ENCODE measurements at regions not wholly inside any gene's neighbourhood (a gene's known extent, or its start where the extent isn't known, plus 50 kb on each side); places are given as distances from the start of the nearest gene placed in this dataset.

DNA sequence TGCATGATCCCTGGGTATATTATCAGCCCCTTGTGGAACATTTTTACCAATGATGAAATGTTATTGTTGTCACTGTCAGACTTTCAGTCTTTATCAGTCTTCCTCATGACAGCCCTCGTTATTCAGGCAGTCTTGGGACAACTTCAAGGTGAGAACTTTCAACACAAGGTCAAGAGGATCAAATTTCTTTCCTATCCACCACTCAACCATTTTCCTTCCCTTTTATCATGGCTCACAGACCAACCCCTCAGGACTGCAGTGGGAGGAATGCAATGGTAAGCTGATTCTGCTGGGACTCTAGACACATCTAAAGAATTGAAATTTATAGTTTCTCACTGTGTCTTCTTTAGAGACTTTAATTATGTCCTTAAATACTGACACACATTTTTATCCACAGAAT is 107.0 kb upstream of the LSAMP start:
- POLR2A ChIA-PET = no interaction called here
- Histone ChIP-seq H4K20me1 (ENCODE audit: insufficient read depth, low read length) (no peaks in the 10 kb centered on the region), H3K27me3 (ENCODE audit: control insufficient read depth in 1 of 2, insufficient read depth in 2 of 2, low read length in 2 of 2) (no peaks in the 10 kb centered on the region), H3K9me3 (ENCODE audit: low read length) (no peaks in the 10 kb centered on the region), H3K4me2 (ENCODE audit: low read depth, low read length) (no peak overlapping the region), H3K4me1 (ENCODE audit: insufficient read depth, low read length) (no peaks in the 10 kb centered on the region), H3K27ac (ENCODE audit: extremely low read length, insufficient read depth, low read length) (no peak overlapping the region), H3K4me3 (replicated peaks in 1 of 3; ENCODE audit: insufficient read depth in 1 of 3, low read depth in 2 of 3, low read length in 3 of 3) (no peak overlapping the region), H3K36me3 (replicated peaks in 1 of 2; ENCODE audit: control insufficient read depth in 1 of 2, insufficient read depth in 2 of 2, low read length in 2 of 2) (no peaks in the 10 kb centered on the region), H3K79me2 (ENCODE audit: insufficient read depth, low read length) (no peaks in the 10 kb centered on the region), H3K9ac (ENCODE audit: insufficient read depth, low read depth, low read length) (no peak overlapping the region), H2AFZ (ENCODE audit: low read length) (no peak overlapping the region)
- WGBS (ENCODE audit: low lambda C conversion rate) = 0% methylated on average over 1 of the region's 1 CpG
- FAIRE-seq (no peak), DNase-seq (ENCODE audit: low spot score) (no peak), ATAC-seq (no peak)
- intact Hi-C loops (cut with micrococcal nuclease; ENCODE audit: unreplicated experiment) (no loop called here), in situ Hi-C loops (cut with HindIII; ENCODE audit: extremely low pct_ligation_motif_present, low pct_unique_long_range_greater_than_20kb) (no loop called here)
- TF ChIP-seq ZNF17 (CRISPR knock-in tag; IDR thresholded peaks at IDR 0.05) (no peak), MXD4 (CRISPR knock-in tag; IDR thresholded peaks at IDR 0.05) (no peak), ATF7 (IDR thresholded peaks at IDR 0.05) (no peak), ATF7 (CRISPR knock-in tag; IDR thresholded peaks at IDR 0.05) (no peak)
- TF ChIP-seq, protein P1, sequence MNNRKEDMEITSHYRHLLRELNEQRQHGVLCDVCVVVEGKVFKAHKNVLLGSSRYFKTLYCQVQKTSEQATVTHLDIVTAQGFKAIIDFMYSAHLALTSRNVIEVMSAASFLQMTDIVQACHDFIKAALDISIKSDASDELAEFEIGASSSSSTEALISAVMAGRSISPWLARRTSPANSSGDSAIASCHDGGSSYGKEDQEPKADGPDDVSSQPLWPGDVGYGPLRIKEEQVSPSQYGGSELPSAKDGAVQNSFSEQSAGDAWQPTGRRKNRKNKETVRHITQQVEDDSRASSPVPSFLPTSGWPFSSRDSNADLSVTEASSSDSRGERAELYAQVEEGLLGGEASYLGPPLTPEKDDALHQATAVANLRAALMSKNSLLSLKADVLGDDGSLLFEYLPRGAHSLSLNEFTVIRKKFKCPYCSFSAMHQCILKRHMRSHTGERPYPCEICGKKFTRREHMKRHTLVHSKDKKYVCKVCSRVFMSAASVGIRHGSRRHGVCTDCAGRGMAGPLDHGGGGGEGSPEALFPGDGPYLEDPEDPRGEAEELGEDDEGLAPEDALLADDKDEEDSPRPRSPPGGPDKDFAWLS (CRISPR knock-in tag; IDR thresholded peaks at IDR 0.05; ENCODE audit: borderline replicate concordance) = no peak
- CTCF ChIA-PET (ENCODE audit: low intra/inter-chr PET ratio, low total read pairs) = no interaction called here
- BruUV-seq (replicated peaks) = no TSS peak

DNA sequence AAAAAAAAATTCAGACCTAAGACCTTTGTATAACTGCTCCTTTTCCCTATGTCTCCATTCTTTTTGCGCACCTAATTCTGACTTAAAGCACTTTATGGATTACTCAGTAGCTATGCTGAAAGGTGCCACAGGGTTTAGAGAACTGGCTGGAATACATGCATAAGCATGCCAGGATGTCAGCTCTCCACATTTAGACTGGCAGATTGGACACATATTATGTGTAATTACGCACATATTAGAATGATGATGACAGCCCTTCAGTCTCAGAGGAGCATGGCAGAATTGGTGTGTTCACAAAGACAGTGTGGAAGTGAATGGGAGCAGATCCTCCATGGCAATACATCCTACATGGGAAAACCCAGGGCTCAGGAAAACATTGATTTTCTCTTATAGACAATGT is 108.1 kb upstream of the LSAMP start:
- ChIA-PET POLR2A (no interaction called here), CTCF (ENCODE audit: low intra/inter-chr PET ratio, low total read pairs) (no interaction called here)
- no peak for DNase-seq (ENCODE audit: low spot score)
- in situ Hi-C loops (cut with HindIII; ENCODE audit: extremely low pct_ligation_motif_present, low pct_unique_long_range_greater_than_20kb) (no loop called here), intact Hi-C loops (cut with micrococcal nuclease; ENCODE audit: unreplicated experiment) (no loop called here)
- Histone ChIP-seq H3K4me3 (replicated peaks in 1 of 3; ENCODE audit: insufficient read depth in 1 of 3, low read depth in 2 of 3, low read length in 3 of 3) (no peak overlapping the region), H4K20me1 (ENCODE audit: insufficient read depth, low read length) (no peaks in the 10 kb centered on the region), H3K27me3 (ENCODE audit: control insufficient read depth in 1 of 2, insufficient read depth in 2 of 2, low read length in 2 of 2) (no peaks in the 10 kb centered on the region), H3K9me3 (ENCODE audit: low read length) (no peaks in the 10 kb centered on the region), H3K4me2 (ENCODE audit: low read depth, low read length) (no peak overlapping the region), H3K4me1 (ENCODE audit: insufficient read depth, low read length) (no peaks in the 10 kb centered on the region), H3K79me2 (ENCODE audit: insufficient read depth, low read length) (no peaks in the 10 kb centered on the region), H2AFZ (ENCODE audit: low read length) (no peak overlapping the region), H3K27ac (ENCODE audit: extremely low read length, insufficient read depth, low read length) (no peak overlapping the region), H3K36me3 (replicated peaks in 1 of 2; ENCODE audit: control insufficient read depth in 1 of 2, insufficient read depth in 2 of 2, low read length in 2 of 2) (no peaks in the 10 kb centered on the region), H3K9ac (ENCODE audit: insufficient read depth, low read depth, low read length) (no peak overlapping the region)
- 27% methylated on average over 2 of the region's 2 CpGs for WGBS (ENCODE audit: low lambda C conversion rate)
- no peak for FAIRE-seq
- no TSS peak for BruUV-seq (replicated peaks)
- TF ChIP-seq ZNF670 (CRISPR knock-in tag; IDR thresholded peaks at IDR 0.05; ENCODE audit: borderline replicate concordance) = no peak
- TF ChIP-seq, protein P2, sequence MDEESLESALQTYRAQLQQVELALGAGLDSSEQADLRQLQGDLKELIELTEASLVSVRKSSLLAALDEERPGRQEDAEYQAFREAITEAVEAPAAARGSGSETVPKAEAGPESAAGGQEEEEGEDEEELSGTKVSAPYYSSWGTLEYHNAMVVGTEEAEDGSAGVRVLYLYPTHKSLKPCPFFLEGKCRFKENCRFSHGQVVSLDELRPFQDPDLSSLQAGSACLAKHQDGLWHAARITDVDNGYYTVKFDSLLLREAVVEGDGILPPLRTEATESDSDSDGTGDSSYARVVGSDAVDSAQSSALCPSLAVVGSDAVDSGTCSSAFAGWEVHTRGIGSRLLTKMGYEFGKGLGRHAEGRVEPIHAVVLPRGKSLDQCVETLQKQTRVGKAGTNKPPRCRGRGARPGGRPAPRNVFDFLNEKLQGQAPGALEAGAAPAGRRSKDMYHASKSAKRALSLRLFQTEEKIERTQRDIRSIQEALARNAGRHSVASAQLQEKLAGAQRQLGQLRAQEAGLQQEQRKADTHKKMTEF (CRISPR knock-in tag; IDR thresholded peaks at IDR 0.05) = no peak
- TF ChIP-seq SP5 (CRISPR knock-in tag; IDR thresholded peaks at IDR 0.05; ENCODE audit: borderline replicate concordance, low read depth) = no peak
- TF ChIP-seq PRPF4 (IDR thresholded peaks at IDR 0.05; ENCODE audit: low read depth, low read length, poor library complexity, severe bottlenecking) = no peak
- no peak for TF ChIP-seq ZNF546 (CRISPR knock-in tag; conservative IDR thresholded peaks at IDR 0.05)
- TF ChIP-seq, protein P3, sequence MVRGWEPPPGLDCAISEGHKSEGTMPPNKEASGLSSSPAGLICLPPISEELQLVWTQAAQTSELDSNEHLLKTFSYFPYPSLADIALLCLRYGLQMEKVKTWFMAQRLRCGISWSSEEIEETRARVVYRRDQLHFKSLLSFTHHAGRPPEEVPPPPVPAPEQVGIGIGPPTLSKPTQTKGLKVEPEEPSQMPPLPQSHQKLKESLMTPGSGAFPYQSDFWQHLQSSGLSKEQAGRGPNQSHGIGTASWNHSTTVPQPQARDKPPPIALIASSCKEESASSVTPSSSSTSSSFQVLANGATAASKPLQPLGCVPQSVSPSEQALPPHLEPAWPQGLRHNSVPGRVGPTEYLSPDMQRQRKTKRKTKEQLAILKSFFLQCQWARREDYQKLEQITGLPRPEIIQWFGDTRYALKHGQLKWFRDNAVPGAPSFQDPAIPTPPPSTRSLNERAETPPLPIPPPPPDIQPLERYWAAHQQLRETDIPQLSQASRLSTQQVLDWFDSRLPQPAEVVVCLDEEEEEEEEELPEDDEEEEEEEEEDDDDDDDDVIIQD (CRISPR knock-in tag; IDR thresholded peaks at IDR 0.05; ENCODE audit: low read depth) = no peak
- no peak for TF ChIP-seq ZNF160 (CRISPR knock-in tag; IDR thresholded peaks at IDR 0.05)
- TF ChIP-seq KLF11 (CRISPR knock-in tag; IDR thresholded peaks at IDR 0.05) = no peak
- TF ChIP-seq, protein P4, sequence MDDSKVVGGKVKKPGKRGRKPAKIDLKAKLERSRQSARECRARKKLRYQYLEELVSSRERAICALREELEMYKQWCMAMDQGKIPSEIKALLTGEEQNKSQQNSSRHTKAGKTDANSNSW (CRISPR knock-in tag; IDR thresholded peaks at IDR 0.05; ENCODE audit: borderline replicate concordance) = no peak
- TF ChIP-seq CAMTA2 (CRISPR knock-in tag; IDR thresholded peaks at IDR 0.05; ENCODE audit: borderline replicate concordance) = no peak
- TF ChIP-seq RAD51 (IDR thresholded peaks at IDR 0.05; ENCODE audit: borderline replicate concordance) = no peak
- ATAC-seq = no peak
